WTC11 (cell line): ENCODE measurements at regions not wholly inside any gene's neighbourhood (a gene's known extent, or its start where the extent isn't known, plus 50 kb on each side); places are given as distances from the start of the nearest gene placed in this dataset.

Experiments
- ATAC-seq: fragments of 200-7000 bp; cut with Tn5 transposase; 2 replicates; pipeline ENCODE4 v1.10.0; 2021; ENCODE audit warnings: mild to moderate bottlenecking, moderate library complexity
- CTCF ChIA-PET: fragments of 300-600 bp; sonication (Branson Sonifier 250); formaldehyde crosslinking; loops from one replicate; lab custom pipeline; 2021; ENCODE audit warnings: antibody characterized with exemption; lab: Charles Lee
- POLR2A ChIA-PET: fragments of 350-600 bp; sonication (Branson Sonifier 250); formaldehyde crosslinking; loops from one replicate; lab custom pipeline; 2021; ENCODE audit warnings: antibody characterized with exemption; lab: Charles Lee
- DNase-seq: peaks from one replicate; pipeline ENCODE4 v3.0.0; 2021; ENCODE audit warnings: low spot score
- H3K27ac Mint-ChIP-seq: 2 replicates; pipeline ENCODE4 v1.8.0; 2021; ENCODE audit warnings: mixed read lengths
- H3K27me3 Mint-ChIP-seq: 2 replicates; pipeline ENCODE4 v1.8.0; 2021; ENCODE audit warnings: low read depth, mild to moderate bottlenecking, moderate library complexity, mixed read lengths
- H3K36me3 Mint-ChIP-seq: 2 replicates; pipeline ENCODE4 v1.8.0; 2021; ENCODE audit warnings: mixed read lengths
- H3K4me1 Mint-ChIP-seq: 2 replicates; pipeline ENCODE4 v1.8.0; 2022; ENCODE audit warnings: mixed read lengths
- H3K4me3 Mint-ChIP-seq: 2 replicates; pipeline ENCODE4 v1.8.0; 2021; ENCODE audit warnings: mild to moderate bottlenecking, moderate library complexity, mixed read lengths
- H3K9me3 Mint-ChIP-seq: 2 replicates; pipeline ENCODE4 v1.8.0; 2021; ENCODE audit warnings: mixed read lengths
- AFF4 ChIP-seq: sonication (generic); formaldehyde crosslinking; IDR thresholded peaks from 2 replicates; pipeline ENCODE4 v1.8.1; 2023; ENCODE audit warnings: mild to moderate bottlenecking, missing genetic modification reagents, borderline replicate concordance
- ATF1 ChIP-seq: sonication (generic); formaldehyde crosslinking; IDR thresholded peaks from 2 replicates; pipeline ENCODE4 v1.8.1; 2023; ENCODE audit warnings: mild to moderate bottlenecking, moderate library complexity, missing genetic modification reagents
- ATF3 ChIP-seq: sonication (generic); formaldehyde crosslinking; conservative IDR thresholded peaks from 2 replicates; pipeline ENCODE4 v1.8.1; 2022; ENCODE audit warnings: mild to moderate bottlenecking, missing genetic modification reagents
- E2F1 ChIP-seq: sonication (generic); formaldehyde crosslinking; IDR thresholded peaks from 2 replicates; pipeline ENCODE4 v1.8.0; 2022; ENCODE audit warnings: mild to moderate bottlenecking, missing genetic modification reagents
- ELF4 ChIP-seq: sonication (generic); formaldehyde crosslinking; IDR thresholded peaks from 2 replicates; pipeline ENCODE4 v1.8.1; 2022; ENCODE audit warnings: low read depth, mild to moderate bottlenecking, moderate library complexity, missing genetic modification reagents
- ETV6 ChIP-seq: sonication (generic); formaldehyde crosslinking; IDR thresholded peaks from 2 replicates; pipeline ENCODE4 v1.8.1; 2022; ENCODE audit warnings: mild to moderate bottlenecking, missing genetic modification reagents
- FOXJ3 ChIP-seq: sonication (generic); formaldehyde crosslinking; IDR thresholded peaks from 2 replicates; pipeline ENCODE4 v1.9.0; 2021; ENCODE audit warnings: missing genetic modification reagents, mild to moderate bottlenecking, borderline replicate concordance
- FOXP1 ChIP-seq: sonication (generic); formaldehyde crosslinking; IDR thresholded peaks from 2 replicates; pipeline ENCODE4 v1.8.0; 2022; ENCODE audit warnings: missing genetic modification reagents, mild to moderate bottlenecking, moderate library complexity, borderline replicate concordance
- KAT7 ChIP-seq: sonication (generic); formaldehyde crosslinking; IDR thresholded peaks from 2 replicates; pipeline ENCODE4 v1.8.1; 2023; ENCODE audit warnings: missing genetic modification reagents, mild to moderate bottlenecking, borderline replicate concordance
- MAX ChIP-seq: sonication (generic); formaldehyde crosslinking; IDR thresholded peaks from 2 replicates; pipeline ENCODE4 v1.8.0; 2022; ENCODE audit warnings: mild to moderate bottlenecking, missing genetic modification reagents
- MXD4 ChIP-seq: fragments of 250-450 bp; sonication (Bioruptor Pico); IDR thresholded peaks from 2 replicates; pipeline ENCODE4 v1.8.0; 2021; ENCODE audit warnings: mild to moderate bottlenecking, moderate library complexity, borderline replicate concordance
- NFATC4 ChIP-seq: fragments of 250-450 bp; sonication (Bioruptor Pico); IDR thresholded peaks from 2 replicates; pipeline ENCODE4 v1.9.0; 2021; ENCODE audit warnings: mild to moderate bottlenecking
- NR2C2 ChIP-seq: sonication (generic); formaldehyde crosslinking; IDR thresholded peaks from 2 replicates; pipeline ENCODE4 v1.8.0; 2022; ENCODE audit warnings: mild to moderate bottlenecking, missing genetic modification reagents
- OVOL2 ChIP-seq: fragments of 250-450 bp; sonication (Bioruptor Pico); IDR thresholded peaks from 2 replicates; pipeline ENCODE4 v1.9.0; 2021; ENCODE audit warnings: mild to moderate bottlenecking, borderline replicate concordance
- PRDM15 ChIP-seq: sonication (generic); formaldehyde crosslinking; IDR thresholded peaks from 2 replicates; pipeline ENCODE4 v1.8.0; 2022; ENCODE audit warnings: missing genetic modification reagents
- SMAD4 ChIP-seq: sonication (generic); formaldehyde crosslinking; IDR thresholded peaks from 2 replicates; pipeline ENCODE4 v1.8.0; 2022; ENCODE audit warnings: mild to moderate bottlenecking, missing genetic modification reagents
- USF1 ChIP-seq: sonication (generic); formaldehyde crosslinking; IDR thresholded peaks from 2 replicates; pipeline ENCODE4 v1.8.0; 2022; ENCODE audit warnings: mild to moderate bottlenecking, missing genetic modification reagents
- ZNF121 ChIP-seq: sonication (generic); formaldehyde crosslinking; IDR thresholded peaks from 2 replicates; pipeline ENCODE4 v1.8.0; 2023; ENCODE audit warnings: missing genetic modification reagents
- ZNF138 ChIP-seq: sonication (generic); formaldehyde crosslinking; conservative IDR thresholded peaks from 2 replicates; pipeline ENCODE4 v1.8.1; 2022; ENCODE audit warnings: mild to moderate bottlenecking, moderate library complexity, missing genetic modification reagents
- ZNF219 ChIP-seq: sonication (generic); formaldehyde crosslinking; IDR thresholded peaks from 2 replicates; pipeline ENCODE4 v1.8.0; 2023; ENCODE audit warnings: missing genetic modification reagents, mild to moderate bottlenecking, borderline replicate concordance
- ZNF425 ChIP-seq: fragments of 250-450 bp; sonication (Bioruptor Pico); conservative IDR thresholded peaks from 2 replicates; pipeline ENCODE4 v1.9.0; 2021; ENCODE audit warnings: mild to moderate bottlenecking
- ZNF671 ChIP-seq: fragments of 250-450 bp; sonication (Bioruptor Pico); IDR thresholded peaks from 2 replicates; pipeline ENCODE4 v1.8.0; 2021; ENCODE audit warnings: mild to moderate bottlenecking

- DNase-seq (no peak), ATAC-seq (no peak)
- CTCF ChIA-PET: no interaction called here
- Mint-ChIP-seq H3K27ac (no peak overlapping the region), H3K4me1 (no peaks in the 10 kb centered on the region), H3K27me3 (peaks cover 14% of the 10 kb centered on the region), H3K36me3 (peaks cover 80% of the 10 kb centered on the region), H3K9me3 (peaks cover 95% of the 10 kb centered on the region), H3K4me3 (no peak overlapping the region)
- no peak for TF ChIP-seq KAT7
- no peak for TF ChIP-seq ATF1 (CRISPR knock-in tag)
- no peak for TF ChIP-seq ELF4 (CRISPR knock-in tag)
- TF ChIP-seq MAX: no peak
- TF ChIP-seq OVOL2: no peak
- POLR2A ChIA-PET: no interaction called here
Measured at GRCh38 chr17:27070836-27071235, 223.1 kb upstream of the WSB1 start.

GRCh38 chr17:27072885-27073284, 221.0 kb upstream of the WSB1 start:
- DNase-seq (no peak), ATAC-seq (no peak)
- Mint-ChIP-seq H3K36me3 (peaks cover 87% of the 10 kb centered on the region), H3K27ac (no peak overlapping the region), H3K4me3 (no peak overlapping the region), H3K4me1 (no peaks in the 10 kb centered on the region), H3K9me3 (peaks cover 99% of the 10 kb centered on the region), H3K27me3 (peaks cover 20% of the 10 kb centered on the region)
- ChIA-PET POLR2A (no interaction called here), CTCF (no interaction called here)
- TF ChIP-seq SMAD4 (CRISPR knock-in tag) (no peak), ZNF138 (no peak), ETV6 (CRISPR knock-in tag) (no peak), AFF4 (no peak), FOXP1 (CRISPR knock-in tag) (no peak), FOXJ3 (CRISPR knock-in tag) (no peak), ZNF671 (CRISPR knock-in tag) (no peak), PRDM15 (CRISPR knock-in tag) (no peak), ZNF425 (CRISPR knock-in tag) (no peak), NFATC4 (CRISPR knock-in tag) (no peak), ZNF121 (no peak), NR2C2 (CRISPR knock-in tag) (no peak), E2F1 (CRISPR knock-in tag) (no peak), ZNF219 (no peak), MXD4 (no peak), USF1 (CRISPR knock-in tag) (no peak), ATF3 (no peak)
